Prostate gland (tissue), 2 donors: ENCODE measurements at regions not wholly inside any gene's neighbourhood (a gene's known extent, or its start where the extent isn't known, plus 50 kb on each side); places are given as distances from the start of the nearest gene placed in this dataset.

ENCODE experiments used
- DNase-seq: peaks from one replicate; pipeline ENCODE4 v3.0.0-alpha.2; 2019; ENCODE audit warnings: low spot score
- H3K27ac ChIP-seq, 2 donors: fragments of 200-600 bp; sonication (generic); 2 replicates each; pipeline ENCODE4 v1.5.1; 2017 to 2019
- H3K27me3 ChIP-seq: fragments of 200-600 bp; sonication (generic); replicated peaks from 2 replicates; pipeline ENCODE4 v1.5.1; 2019; ENCODE audit not compliant: insufficient read depth
- H3K36me3 ChIP-seq, 2 donors: fragments of 200-600 bp; sonication (generic); 1 replicate in 1 of 2; 2 replicates in 1 of 2; pipeline versions ENCODE4 v1.5.1 to v1.8.1; 2017 to 2019
- H3K4me1 ChIP-seq: fragments of 200-600 bp; sonication (generic); replicated peaks from 2 replicates; pipeline ENCODE4 v1.5.1; 2019
- H3K4me3 ChIP-seq, 2 donors: fragments of 200-600 bp; sonication (generic); 2 replicates each; pipeline ENCODE4 v1.5.1; 2017 to 2019
- H3K9me3 ChIP-seq: fragments of 200-600 bp; sonication (generic); 2 replicates; pipeline ENCODE4 v1.5.1; 2017
- CTCF ChIP-seq, 4 experiments: fragments of 200-600 bp in 2 of 4; fragments of 450-650 bp in 2 of 4; sonication (generic) in 2 of 4; IDR thresholded peaks; 1 replicate in 3 of 4; 2 replicates in 1 of 4; pipeline ENCODE4 v1.5.1; 2016 to 2019; ENCODE audit warnings: antibody characterized with exemption in 4 of 4, mild to moderate bottlenecking in 2 of 4, moderate library complexity in 2 of 4
- POLR2A ChIP-seq: fragments of 450-650 bp; IDR thresholded peaks from one replicate; pipeline ENCODE4 v1.6.1; 2016; ENCODE audit warnings: antibody characterized with exemption, mild to moderate bottlenecking
- POLR2AphosphoS5 ChIP-seq: sonication (generic); formaldehyde crosslinking; IDR thresholded peaks from one replicate; pipeline ENCODE4 v1.6.1; 2017; ENCODE audit warnings: antibody characterized with exemption
- WGBS: methylation state at CpG from one replicate; pipeline ENCODE4 v1.1.5; 2018; 5-methylcytosine and 5-hydroxymethylcytosine counted together
- intact Hi-C: fragments of 100-400 bp; cut with DNase I; formaldehyde crosslinking; loops from one replicate; pipeline ENCODE4 v1.14.2; 2022

- Histone ChIP-seq H3K27ac (no peak overlapping the region), H3K27me3 (no peaks in the 10 kb centered on the region), H3K4me3 (no peak overlapping the region), H3K9me3 (no peaks in the 10 kb centered on the region), H3K36me3 (no peaks in the 10 kb centered on the region), H3K4me1 (peaks cover 5% of the 10 kb centered on the region)
- DNase-seq: no peak
- no peak for TF ChIP-seq CTCF (IDR thresholded peaks at IDR 0.05)
- intact Hi-C loops: no loop called here
Observed at GRCh38 chr2:55999231-55999630, 75.6 kb upstream of the EFEMP1 start.

- TF ChIP-seq POLR2AphosphoS5 (no peak), CTCF (IDR thresholded peaks at IDR 0.05) (no peak), POLR2A (no peak)
- Histone ChIP-seq H3K4me1 (peaks cover 5% of the 10 kb centered on the region), H3K4me3 (no peak overlapping the region), H3K27ac (no peak overlapping the region), H3K27me3 (no peaks in the 10 kb centered on the region), H3K36me3 (no peaks in the 10 kb centered on the region), H3K9me3 (no peaks in the 10 kb centered on the region)
- intact Hi-C loops: loop anchor here (10.0 kb wide), 1 partner anchor 235 kb away; no protein-coding TSS in a partner anchor
- DNase-seq: no peak
- WGBS: 17% methylated on average over 2 of the region's 2 CpGs
Observed at GRCh38 chr2:55999790-56000189, 76.2 kb upstream of the EFEMP1 start.

- DNase-seq: no peak
- no peaks in the 10 kb centered on the region for H3K4me1 ChIP-seq
- H3K27me3 ChIP-seq: no peaks in the 10 kb centered on the region
- H3K9me3 ChIP-seq: no peaks in the 10 kb centered on the region
- 11% methylated on average over 1 of the region's 1 CpG for WGBS
- no peaks in the 10 kb centered on the region for H3K36me3 ChIP-seq
- intact Hi-C loops: loop anchor here (10.0 kb wide), 1 partner anchor 237 kb away; no protein-coding TSS in a partner anchor
- no peak overlapping the region for H3K4me3 ChIP-seq
- TF ChIP-seq CTCF (IDR thresholded peaks at IDR 0.05): no peak
- TF ChIP-seq POLR2AphosphoS5: no peak
- no peak for TF ChIP-seq POLR2A
- no peak overlapping the region for H3K27ac ChIP-seq
Observed at GRCh38 chr2:56001947-56002346, 78.4 kb upstream of the EFEMP1 start.

- no peaks in the 10 kb centered on the region for H3K27me3 ChIP-seq
- no peak for DNase-seq
- no peak for TF ChIP-seq POLR2AphosphoS5
- no peak for TF ChIP-seq POLR2A
- TF ChIP-seq CTCF (IDR thresholded peaks at IDR 0.05): no peak
- no peaks in the 10 kb centered on the region for H3K9me3 ChIP-seq
- no peak overlapping the region for H3K4me3 ChIP-seq
- H3K27ac ChIP-seq: no peak overlapping the region
- intact Hi-C loops: loop anchor here (2.0 to 10.0 kb wide), 2 partner anchors 244 to 290 kb away; no protein-coding TSS in a partner anchor
- H3K36me3 ChIP-seq: no peaks in the 10 kb centered on the region
- WGBS: 23% methylated on average over 8 of the region's 8 CpGs
- no peaks in the 10 kb centered on the region for H3K4me1 ChIP-seq
Observed at GRCh38 chr2:56008661-56009431, 85.3 kb upstream of the EFEMP1 start.
